ENCODE measurements at regions not wholly inside any gene's neighbourhood (a gene's known extent, or its start where the extent isn't known, plus 50 kb on each side); places are given as distances from the start of the nearest gene placed in this dataset.
A peak's percentile ranks its signal among the peaks of the same experiment; 100 is the strongest.

DNA sequence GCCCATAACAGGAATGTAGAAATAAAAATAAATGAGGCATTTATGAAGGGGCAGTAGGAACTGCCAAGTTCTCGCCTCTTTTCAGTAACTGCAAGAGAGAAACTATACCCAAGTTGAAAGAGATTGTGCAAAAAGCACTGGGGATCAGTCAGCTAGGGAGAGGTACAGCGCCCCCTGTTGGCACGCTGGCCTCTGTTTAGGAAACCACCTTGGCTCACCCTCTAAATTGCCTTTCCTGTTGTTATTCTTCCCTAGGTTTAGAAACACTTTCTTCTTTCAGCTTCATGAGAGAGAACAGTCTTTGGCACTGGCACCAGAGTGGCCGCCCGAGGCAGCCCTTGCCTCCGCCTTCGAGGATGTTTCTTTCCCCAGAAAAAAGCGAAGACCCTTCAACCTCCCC, 348.5 kb downstream of the MID1IP1 start:
- DNase-seq (ENCODE audit: low spot score) = peak; percentile 34
- TF ChIP-seq, protein P1, sequence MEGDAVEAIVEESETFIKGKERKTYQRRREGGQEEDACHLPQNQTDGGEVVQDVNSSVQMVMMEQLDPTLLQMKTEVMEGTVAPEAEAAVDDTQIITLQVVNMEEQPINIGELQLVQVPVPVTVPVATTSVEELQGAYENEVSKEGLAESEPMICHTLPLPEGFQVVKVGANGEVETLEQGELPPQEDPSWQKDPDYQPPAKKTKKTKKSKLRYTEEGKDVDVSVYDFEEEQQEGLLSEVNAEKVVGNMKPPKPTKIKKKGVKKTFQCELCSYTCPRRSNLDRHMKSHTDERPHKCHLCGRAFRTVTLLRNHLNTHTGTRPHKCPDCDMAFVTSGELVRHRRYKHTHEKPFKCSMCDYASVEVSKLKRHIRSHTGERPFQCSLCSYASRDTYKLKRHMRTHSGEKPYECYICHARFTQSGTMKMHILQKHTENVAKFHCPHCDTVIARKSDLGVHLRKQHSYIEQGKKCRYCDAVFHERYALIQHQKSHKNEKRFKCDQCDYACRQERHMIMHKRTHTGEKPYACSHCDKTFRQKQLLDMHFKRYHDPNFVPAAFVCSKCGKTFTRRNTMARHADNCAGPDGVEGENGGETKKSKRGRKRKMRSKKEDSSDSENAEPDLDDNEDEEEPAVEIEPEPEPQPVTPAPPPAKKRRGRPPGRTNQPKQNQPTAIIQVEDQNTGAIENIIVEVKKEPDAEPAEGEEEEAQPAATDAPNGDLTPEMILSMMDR (IDR thresholded peaks at IDR 0.05; ENCODE audit: extremely low read depth, missing control alignments) = peak; percentile 52

GRCh38 chrX:39150220-39150619, 349.0 kb downstream of the MID1IP1 start:
- DNase-seq (ENCODE audit: low spot score) = no peak

DNA sequence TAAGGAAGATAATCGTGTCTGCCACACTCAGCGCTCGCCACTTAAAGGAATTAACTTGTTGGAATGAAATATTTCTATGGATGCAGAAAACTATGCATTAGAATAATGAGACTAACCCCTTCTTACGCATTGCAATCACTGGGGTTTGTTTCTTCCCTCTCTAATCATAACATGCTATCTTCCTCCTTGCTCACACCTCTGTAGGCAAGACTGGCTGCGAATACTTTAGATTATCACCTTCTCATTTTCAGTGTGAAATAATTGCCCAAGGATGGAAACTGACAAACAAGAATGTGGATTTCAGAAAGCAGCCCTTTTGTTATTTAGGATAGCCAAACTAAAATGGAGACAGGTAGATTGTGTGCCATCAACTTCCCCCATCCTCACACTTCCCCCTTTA, 349.4 kb downstream of the MID1IP1 start:
- TF ChIP-seq, protein P1 (IDR thresholded peaks at IDR 0.05; ENCODE audit: extremely low read depth, missing control alignments) = no peak
- no peak for DNase-seq (ENCODE audit: low spot score)

More at GRCh38 chrX:39150220-39150619, 349.0 kb downstream of the MID1IP1 start:
- TF ChIP-seq, protein P1 (IDR thresholded peaks at IDR 0.05; ENCODE audit: extremely low read depth, missing control alignments) = no peak

DNA sequence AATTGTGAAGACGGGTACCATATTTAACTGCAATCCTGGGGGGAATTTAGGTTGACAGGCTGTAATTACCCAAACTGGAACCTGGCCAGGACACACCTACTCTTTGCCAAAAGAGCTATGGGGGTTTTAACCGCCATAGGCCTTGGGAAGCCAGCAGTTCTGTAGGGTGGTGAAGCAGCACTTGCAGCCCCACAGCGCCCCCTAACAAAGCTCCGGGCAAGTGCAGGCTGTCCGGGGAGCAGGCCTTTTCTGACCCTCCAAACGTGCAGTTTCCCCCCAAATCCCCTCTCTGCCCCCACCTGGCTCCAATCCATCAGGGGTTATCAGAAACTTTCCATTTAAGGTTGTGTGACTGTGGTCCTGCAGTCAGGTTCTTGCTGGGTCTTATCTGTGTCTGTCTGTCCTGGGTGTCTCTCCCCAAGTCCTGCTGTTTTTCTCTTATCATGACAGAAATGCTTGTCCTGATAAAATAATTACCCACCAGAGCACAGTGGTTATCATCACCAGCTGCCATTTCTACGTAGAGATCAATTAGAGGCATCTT, 350.9 kb downstream of the MID1IP1 start:
- DNase-seq (ENCODE audit: low spot score) = peak; percentile 53
- TF ChIP-seq, protein P1 (IDR thresholded peaks at IDR 0.05; ENCODE audit: extremely low read depth, missing control alignments) = peak; percentile 44

- TF ChIP-seq, protein P1 (IDR thresholded peaks at IDR 0.05; ENCODE audit: extremely low read depth, missing control alignments) = no peak
- DNase-seq (ENCODE audit: low spot score) = no peak
Measured at GRCh38 chrX:39156051-39156450, 354.8 kb downstream of the MID1IP1 start.

DNA sequence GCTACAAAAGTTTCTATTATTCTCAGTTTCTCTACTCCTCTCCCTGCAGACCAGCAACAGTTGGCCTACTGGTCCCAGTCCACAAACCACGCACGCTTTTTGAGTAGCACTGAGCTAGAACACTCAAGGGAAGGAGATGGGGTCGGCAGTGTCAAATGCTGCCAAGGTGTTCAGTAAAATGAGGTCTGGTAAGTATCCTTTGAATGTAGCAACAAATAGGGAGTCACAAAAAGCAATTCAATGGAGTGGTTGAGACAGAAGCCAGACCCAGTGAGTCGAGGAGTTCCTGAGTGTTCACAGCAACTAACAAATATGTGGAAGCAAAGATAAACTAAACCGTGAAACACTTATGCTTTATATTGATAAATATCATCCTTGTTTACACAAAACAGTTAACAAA, 355.7 kb downstream of the MID1IP1 start:
- TF ChIP-seq, protein P1 (IDR thresholded peaks at IDR 0.05; ENCODE audit: extremely low read depth, missing control alignments) = no peak
- DNase-seq (ENCODE audit: low spot score) = no peak

- TF ChIP-seq, protein P1 (IDR thresholded peaks at IDR 0.05; ENCODE audit: extremely low read depth, missing control alignments) = no peak
- no peak for DNase-seq (ENCODE audit: low spot score)
Measured at GRCh38 chrX:39157796-39158195, 356.5 kb downstream of the MID1IP1 start.
